ENCODE measurements at regions not wholly inside any gene's neighbourhood (a gene's known extent, or its start where the extent isn't known, plus 50 kb on each side); places are given as distances from the start of the nearest gene placed in this dataset.
A peak's percentile ranks its signal among the peaks of the same experiment; 100 is the strongest.

- ATAC-seq: no peak
These were observed 90.0 kb upstream of the CAMK1G start for GRCh38 chr1:209493559-209493958.

GRCh38 chr1:209497729-209498128, 85.8 kb upstream of the CAMK1G start:
- no peak for ATAC-seq

GRCh38 chr1:209500993-209501392, 82.5 kb upstream of the CAMK1G start:
- ATAC-seq: no peak

GRCh38 chr1:209503196-209503595, 80.3 kb upstream of the CAMK1G start:
- ATAC-seq: no peak

- ATAC-seq: no peak
These were observed 78.9 kb upstream of the CAMK1G start for GRCh38 chr1:209504571-209504970.

- ATAC-seq: no peak
These were observed 78.5 kb upstream of the CAMK1G start for GRCh38 chr1:209505044-209505443.

GRCh38 chr1:209506101-209506500, 77.4 kb upstream of the CAMK1G start:
- ATAC-seq: no peak

- ATAC-seq: no peak
These were observed 74.5 kb upstream of the CAMK1G start for GRCh38 chr1:209509039-209509438.

- ATAC-seq: no peak
These were observed 73.5 kb upstream of the CAMK1G start for GRCh38 chr1:209510063-209510462.

GRCh38 chr1:209511169-209511568, 72.3 kb upstream of the CAMK1G start:
- ATAC-seq: no peak

- ATAC-seq: no peak
These were observed 70.7 kb upstream of the CAMK1G start for GRCh38 chr1:209512821-209513220.

- peak; percentile 78 for ATAC-seq
These were observed 70.3 kb upstream of the CAMK1G start for GRCh38 chr1:209513226-209513625.

- ATAC-seq: no peak
These were observed 66.5 kb upstream of the CAMK1G start for GRCh38 chr1:209516771-209517680.

- ATAC-seq: no peak
These were observed 65.8 kb upstream of the CAMK1G start for GRCh38 chr1:209517681-209518050.

GRCh38 chr1:209519786-209520185, 63.7 kb upstream of the CAMK1G start:
- ATAC-seq: no peak

- no peak for ATAC-seq
These were observed 60.7 kb upstream of the CAMK1G start for GRCh38 chr1:209522826-209523225.

GRCh38 chr1:209526137-209526536, 57.4 kb upstream of the CAMK1G start:
- no peak for ATAC-seq

GRCh38 chr1:209527372-209527771, 56.1 kb upstream of the CAMK1G start:
- ATAC-seq: no peak

GRCh38 chr1:209527993-209528717, 55.4 kb upstream of the CAMK1G start:
- no peak for ATAC-seq

GRCh38 chr1:209529233-209529632, 54.3 kb upstream of the CAMK1G start:
- no peak for ATAC-seq

GRCh38 chr1:209531006-209531405, 52.5 kb upstream of the CAMK1G start:
- ATAC-seq: peak; percentile 79

- ATAC-seq: no peak
These were observed 52.0 kb upstream of the CAMK1G start for GRCh38 chr1:209531549-209531948.

Measured in esophagus mucosa (tissue), 1 donor.